Liver (tissue), 8 donors: ENCODE measurements at regions not wholly inside any gene's neighbourhood (a gene's known extent, or its start where the extent isn't known, plus 50 kb on each side); places are given as distances from the start of the nearest gene placed in this dataset.

Source experiments
- DNase-seq: peaks from one replicate; pipeline ENCODE4 v3.0.0-alpha.2; 2017; ENCODE audit warnings: low spot score
- H3K27ac ChIP-seq, 2 donors: one replicate each; pipeline ENCODE4 v1.7.0; 2013; ENCODE audit warnings: inconsistent platforms in 2 of 2, low read length in 2 of 2, control low read depth in 1 of 2, low read depth in 1 of 2, mild to moderate bottlenecking in 1 of 2
- H3K27me3 ChIP-seq, 4 donors: one replicate each; pipeline versions ENCODE4 v1.6.1 to v1.7.0; 2013; ENCODE audit warnings: low read length in 3 of 4, inconsistent platforms in 1 of 4, mild to moderate bottlenecking in 1 of 4, moderate library complexity in 1 of 4; ENCODE audit not compliant: control insufficient read depth in 4 of 4, insufficient read depth in 4 of 4
- H3K36me3 ChIP-seq, 4 donors: one replicate each; pipeline versions ENCODE4 v1.6.1 to v1.7.0; 2013; ENCODE audit warnings: low read length in 3 of 4, mild to moderate bottlenecking in 3 of 4, low read depth in 1 of 4, moderate library complexity in 1 of 4; ENCODE audit not compliant: control insufficient read depth in 4 of 4, insufficient read depth in 3 of 4
- H3K4me1 ChIP-seq, 4 donors: one replicate each; pipeline versions ENCODE4 v1.6.1 to v1.7.0; 2013; ENCODE audit warnings: low read length in 3 of 4, mild to moderate bottlenecking in 3 of 4, moderate library complexity in 1 of 4; ENCODE audit not compliant: control insufficient read depth in 4 of 4, insufficient read depth in 4 of 4
- H3K4me3 ChIP-seq, 3 donors: one replicate each; pipeline versions ENCODE4 v1.6.1 to v1.7.0; 2013; ENCODE audit warnings: low read length in 3 of 3, control low read depth in 1 of 3, low read depth in 1 of 3, mild to moderate bottlenecking in 1 of 3
- H3K9ac ChIP-seq, 2 donors: one replicate each; pipeline ENCODE4 v1.7.0; 2013; ENCODE audit warnings: low read length in 2 of 2, mild to moderate bottlenecking in 2 of 2, moderate library complexity in 2 of 2, control low read depth in 1 of 2, low read depth in 1 of 2
- H3K9me3 ChIP-seq, 4 donors: one replicate each; pipeline versions ENCODE4 v1.6.1 to v1.7.0; 2013; ENCODE audit warnings: low read length in 3 of 4; ENCODE audit not compliant: control insufficient read depth in 4 of 4
- CTCF ChIP-seq: fragments of 150-350 bp; IDR thresholded peaks from 2 replicates; pipeline ENCODE4 v1.5.1; 2017; ENCODE audit warnings: improper control_type of control experiment, low read depth, low read length; ENCODE audit not compliant: missing input control
- EGR1 ChIP-seq, 2 donors: IDR thresholded peaks; 2 replicates each; pipeline ENCODE4 v1.6.1; 2016 to 2018; ENCODE audit warnings: antibody characterized with exemption in 2 of 2, low read depth in 2 of 2
- FOXA2 ChIP-seq: IDR thresholded peaks from 2 replicates; pipeline ENCODE4 v1.6.1; 2016; ENCODE audit warnings: antibody characterized with exemption
- GABPA ChIP-seq, 2 donors: IDR thresholded peaks in 1 of 2; conservative IDR thresholded peaks in 1 of 2; 2 replicates each; pipeline ENCODE4 v1.6.1; 2016; ENCODE audit warnings: antibody characterized with exemption in 2 of 2, mild to moderate bottlenecking in 1 of 2, moderate library complexity in 1 of 2
- HNF4A ChIP-seq, 2 donors: conservative IDR thresholded peaks; 2 replicates each; pipeline ENCODE4 v1.6.1; 2016; ENCODE audit warnings: antibody characterized with exemption in 2 of 2, mild to moderate bottlenecking in 2 of 2
- HNF4G ChIP-seq: IDR thresholded peaks from 2 replicates; pipeline ENCODE4 v1.6.1; 2016; ENCODE audit warnings: antibody characterized with exemption
- NR2F2 ChIP-seq: IDR thresholded peaks from 2 replicates; pipeline ENCODE4 v1.6.1; 2016; ENCODE audit warnings: antibody characterized with exemption
- RAD21 ChIP-seq, 2 donors: IDR thresholded peaks; 2 replicates each; pipeline ENCODE4 v1.6.1; 2016; ENCODE audit warnings: antibody characterized with exemption in 2 of 2, mild to moderate bottlenecking in 2 of 2
- REST ChIP-seq: IDR thresholded peaks from 2 replicates; pipeline ENCODE4 v1.6.1; 2016; ENCODE audit warnings: antibody characterized with exemption, mild to moderate bottlenecking
- RXRA ChIP-seq, 2 donors: IDR thresholded peaks; 2 replicates each; pipeline ENCODE4 v1.6.1; 2017 to 2018; ENCODE audit warnings: antibody characterized with exemption in 2 of 2, mild to moderate bottlenecking in 1 of 2
- SP1 ChIP-seq: IDR thresholded peaks from 2 replicates; pipeline ENCODE4 v1.6.1; 2018; ENCODE audit warnings: antibody characterized with exemption, mild to moderate bottlenecking
- TAF1 ChIP-seq: conservative IDR thresholded peaks from 2 replicates; pipeline ENCODE4 v1.6.1; 2016; ENCODE audit warnings: antibody characterized with exemption, mild to moderate bottlenecking
- YY1 ChIP-seq: IDR thresholded peaks from 2 replicates; pipeline ENCODE4 v1.6.1; 2016; ENCODE audit warnings: antibody characterized with exemption, mild to moderate bottlenecking
- WGBS: extraction: QIAGEN DNeasy Blood & Tissue Kit; methylation state at CpG from one replicate; pipeline ENCODE4 v1.1.7; 2013; 5-methylcytosine and 5-hydroxymethylcytosine counted together
- TF ChIP-seq, protein P1 (sequence below): IDR thresholded peaks from 2 replicates; pipeline ENCODE4 v1.6.1; 2016; ENCODE audit warnings: antibody characterized with exemption
- TF ChIP-seq, protein P2 (sequence below): IDR thresholded peaks from 2 replicates; pipeline ENCODE4 v1.6.1; 2016; ENCODE audit warnings: antibody characterized with exemption
- donor health status: healthy.
- donor health status: healthy.
- donor health status: healthy.
- donor health status: healthy.
- donor health status: healthy.

- H3K27me3 ChIP-seq: no peaks in the 10 kb centered on the region
- no peaks in the 10 kb centered on the region for H3K9me3 ChIP-seq
- H3K9ac ChIP-seq: no peak overlapping the region
- H3K36me3 ChIP-seq: no peaks in the 10 kb centered on the region
- H3K4me1 ChIP-seq: no peaks in the 10 kb centered on the region
- TF ChIP-seq FOXA2 (no peak), RAD21 (IDR thresholded peaks at IDR 0.05) (no peak), NR2F2 (peak; percentile 20), HNF4A (conservative IDR thresholded peaks at IDR 0.05) (peak in 1 of 2 donors; percentile 47), EGR1 (IDR thresholded peaks at IDR 0.05; ENCODE audit: low read depth in 2 of 2) (no peak)
- no peak for DNase-seq
- H3K4me3 ChIP-seq: no peak overlapping the region
- no peak overlapping the region for H3K27ac ChIP-seq
- WGBS: 71% methylated on average over 18 of the region's 18 CpGs
These were observed 56.2 kb upstream of the ADRA2C start for GRCh38 chr4:3709846-3710441.

- WGBS: 88% methylated on average over 14 of the region's 14 CpGs
- DNase-seq: no peak
- H3K27ac ChIP-seq: no peak overlapping the region
- no peak overlapping the region for H3K4me3 ChIP-seq
- no peaks in the 10 kb centered on the region for H3K4me1 ChIP-seq
- no peaks in the 10 kb centered on the region for H3K9me3 ChIP-seq
- TF ChIP-seq CTCF (no peak), HNF4A (conservative IDR thresholded peaks at IDR 0.05) (no peak), EGR1 (IDR thresholded peaks at IDR 0.05; ENCODE audit: low read depth in 2 of 2) (no peak), SP1 (no peak), TAF1 (no peak), YY1 (no peak), RAD21 (IDR thresholded peaks at IDR 0.05) (no peak), FOXA2 (no peak)
- TF ChIP-seq, protein P1, sequence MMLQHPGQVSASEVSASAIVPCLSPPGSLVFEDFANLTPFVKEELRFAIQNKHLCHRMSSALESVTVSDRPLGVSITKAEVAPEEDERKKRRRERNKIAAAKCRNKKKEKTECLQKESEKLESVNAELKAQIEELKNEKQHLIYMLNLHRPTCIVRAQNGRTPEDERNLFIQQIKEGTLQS: no peak
- TF ChIP-seq, protein P2, sequence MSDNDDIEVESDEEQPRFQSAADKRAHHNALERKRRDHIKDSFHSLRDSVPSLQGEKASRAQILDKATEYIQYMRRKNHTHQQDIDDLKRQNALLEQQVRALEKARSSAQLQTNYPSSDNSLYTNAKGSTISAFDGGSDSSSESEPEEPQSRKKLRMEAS: no peak
- no peaks in the 10 kb centered on the region for H3K36me3 ChIP-seq
- H3K9ac ChIP-seq: no peak overlapping the region
- peaks cover 0 to under 1% (median 0%) of the 10 kb centered on the region in 4 donors for H3K27me3 ChIP-seq
These were observed 56.9 kb upstream of the ADRA2C start for GRCh38 chr4:3709061-3709845.

DNA sequence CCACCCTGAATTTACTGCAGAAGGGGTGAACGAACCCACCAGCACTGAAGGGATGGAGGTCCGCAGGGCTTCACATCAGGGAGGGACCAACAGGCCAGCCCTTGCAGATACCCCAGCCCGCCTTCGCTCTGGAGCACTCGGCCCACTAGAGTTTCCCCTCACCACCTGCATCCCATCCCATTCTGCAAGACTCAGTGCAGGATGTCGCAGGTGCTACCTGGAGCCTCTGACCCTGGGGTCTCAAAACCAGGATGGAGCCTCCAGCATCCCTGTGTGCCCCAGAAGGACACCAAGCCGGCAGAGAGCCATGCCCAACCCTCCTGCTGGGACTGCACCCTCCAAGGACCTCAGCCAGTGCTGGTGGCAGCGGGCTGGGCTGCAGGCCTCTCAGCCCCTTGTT lies 57.6 kb upstream of the ADRA2C start:
- no peak for TF ChIP-seq REST
- TF ChIP-seq TAF1: no peak
- TF ChIP-seq, protein P1: no peak
- no peak for TF ChIP-seq RAD21 (IDR thresholded peaks at IDR 0.05)
- TF ChIP-seq RXRA (IDR thresholded peaks at IDR 0.05): no peak
- TF ChIP-seq FOXA2: no peak
- no peak for TF ChIP-seq NR2F2
- TF ChIP-seq GABPA (IDR thresholded peaks at IDR 0.05 in 1 of 2, conservative IDR thresholded peaks at IDR 0.05 in 1 of 2): no peak
- no peak for TF ChIP-seq SP1
- no peak for TF ChIP-seq HNF4G
- Histone ChIP-seq H3K4me3 (no peak overlapping the region), H3K36me3 (no peaks in the 10 kb centered on the region), H3K27me3 (peaks cover 0 to 2% (median 0%) of the 10 kb centered on the region in 4 donors), H3K4me1 (no peaks in the 10 kb centered on the region), H3K9ac (no peak overlapping the region), H3K27ac (no peak overlapping the region), H3K9me3 (no peaks in the 10 kb centered on the region)
- DNase-seq: no peak
- WGBS: 86% methylated on average over 8 of the region's 8 CpGs
